ENCODE measurements at regions not wholly inside any gene's neighbourhood (a gene's known extent, or its start where the extent isn't known, plus 50 kb on each side); places are given as distances from the start of the nearest gene placed in this dataset.
A peak's percentile ranks its signal among the peaks of the same experiment; 100 is the strongest.

- TF ChIP-seq LCORL (IDR thresholded peaks at IDR 0.05) (no peak), LCORL (CRISPR knock-in tag; IDR thresholded peaks at IDR 0.05) (peak; percentile 39; the same call in 1 of the 2 replicates), CEBPB (IDR thresholded peaks at IDR 0.05; ENCODE audit: borderline replicate concordance, low read depth, low read length) (peak; percentile 46; the same call in 1 of the 2 replicates), ZMAT5 (CRISPR knock-in tag; IDR thresholded peaks at IDR 0.05; ENCODE audit: borderline replicate concordance, low read depth) (no peak), BCL6 (CRISPR knock-in tag; IDR thresholded peaks at IDR 0.05) (0 out of 2 replicates have a peak, but pooled peaks have one; percentile 31), MAF1 (CRISPR knock-in tag; IDR thresholded peaks at IDR 0.05; ENCODE audit: borderline replicate concordance) (no peak), TCF7 (IDR thresholded peaks at IDR 0.05; ENCODE audit: low read depth) (peak; percentile 35; the same call in 1 of the 2 replicates), FOSL1 (CRISPR knock-in tag; IDR thresholded peaks at IDR 0.05; ENCODE audit: borderline replicate concordance) (0 out of 2 replicates have a peak, but pooled peaks have one; percentile 43), ZNF567 (CRISPR knock-in tag; IDR thresholded peaks at IDR 0.05; ENCODE audit: borderline replicate concordance) (no peak), MED1 (CRISPR knock-in tag; IDR thresholded peaks at IDR 0.05) (peak; percentile 53; the same call in 1 of the 2 replicates), NR2F6 (IDR thresholded peaks at IDR 0.05) (peak; percentile 19; the same call in 1 of the 2 replicates), NR2F6 (CRISPR knock-in tag; IDR thresholded peaks at IDR 0.05) (peak; percentile 45; the same call in 1 of the 2 replicates), PREB (CRISPR knock-in tag; IDR thresholded peaks at IDR 0.05) (no peak), KDM2A (CRISPR knock-in tag; IDR thresholded peaks at IDR 0.05; ENCODE audit: borderline replicate concordance, low read depth) (no peak), ELK4 (CRISPR knock-in tag; IDR thresholded peaks at IDR 0.05; ENCODE audit: borderline replicate concordance) (no peak), HDAC1 (CRISPR knock-in tag; IDR thresholded peaks at IDR 0.05) (peak; percentile 66), HIVEP1 (CRISPR knock-in tag; IDR thresholded peaks at IDR 0.05) (no peak), ELF1 (CRISPR knock-in tag; IDR thresholded peaks at IDR 0.05) (no peak), FOXP4 (CRISPR knock-in tag; IDR thresholded peaks at IDR 0.05) (0 out of 2 replicates have a peak, but pooled peaks have one; percentile 15), AHDC1 (CRISPR knock-in tag; IDR thresholded peaks at IDR 0.05; ENCODE audit: borderline replicate concordance) (peak; percentile 77; the same call in 1 of the 2 replicates)
Measured at GRCh38 chr4:43351970-43352806, 459.7 kb downstream of the GRXCR1 start (continued).

Data from HepG2 (cell line).